GM12878 (cell line): ENCODE measurements at regions not wholly inside any gene's neighbourhood (a gene's known extent, or its start where the extent isn't known, plus 50 kb on each side); places are given as distances from the start of the nearest gene placed in this dataset.

ENCODE experiments used
- ATAC-seq: fragments of 200-7000 bp; cut with Tn5 transposase; 3 replicates; pipeline ENCODE4 v1.9.1; 2020; ENCODE audit warnings: mild to moderate bottlenecking, moderate library complexity
- BruUV-seq: library from RNA; stranded (reverse); fragments of 400-500 nt; replicated peaks from 2 replicates; lab custom pipeline; 2021; lab: Mats Ljungman, UMichigan
- CTCF ChIA-PET: fragments of 300-600 bp; sonication (Branson Sonifier 250); formaldehyde crosslinking; extraction: SDS; loops from one replicate; lab custom pipeline; 2021; ENCODE audit warnings: inconsistent platforms; lab: Yijun Ruan, JAX
- POLR2A ChIA-PET: fragments of 350-600 bp; formaldehyde crosslinking; extraction: SDS; loops from one replicate; lab custom pipeline; 2021; ENCODE audit warnings: inconsistent platforms; lab: Charles Lee
- RAD21 ChIA-PET: fragments of 300-600 bp; sonication (Branson Sonifier 250); formaldehyde crosslinking; loops from one replicate; lab custom pipeline; 2023; ENCODE audit warnings: antibody characterized with exemption; ENCODE audit not compliant: unreplicated experiment; lab: Charles Lee
- SMC1A ChIA-PET: fragments of 300-600 bp; sonication (Branson Sonifier 250); formaldehyde crosslinking; loops from one replicate; lab custom pipeline; 2023; ENCODE audit not compliant: unreplicated experiment, uncharacterized antibody; lab: Charles Lee
- DNase-seq: peaks from one replicate; pipeline ENCODE4 v3.0.0-alpha.2; 2011; ENCODE audit warnings: low read depth, low spot score
- FAIRE-seq: peaks from 3 replicates; lab custom pipeline; 2011; peaks lifted over from hg19 to GRCh38; lab: Jason Lieb, UNC
- H2AFZ ChIP-seq: 2 replicates; pipeline ENCODE4 v1.6.0; 2011; ENCODE audit warnings: low read depth, low read length, control low read depth; ENCODE audit not compliant: control insufficient read depth
- H3K27ac ChIP-seq: 2 replicates; pipeline ENCODE4 v1.5.1; 2011; ENCODE audit warnings: control low read depth; ENCODE audit not compliant: control insufficient read depth, insufficient read depth
- H3K27me3 ChIP-seq, 2 experiments: replicated peaks in 1 of 2; 2 replicates each; pipeline versions ENCODE4 v1.6.0 to v1.6.1; 2011; ENCODE audit warnings: low read length in 1 of 2; ENCODE audit not compliant: control insufficient read depth in 2 of 2, insufficient read depth in 2 of 2
- H3K36me3 ChIP-seq, 2 experiments: 2 replicates each; pipeline ENCODE4 v1.5.1; 2011; ENCODE audit warnings: low read length in 1 of 2; ENCODE audit not compliant: control insufficient read depth in 2 of 2, insufficient read depth in 2 of 2
- H3K4me1 ChIP-seq: 2 replicates; pipeline ENCODE4 v1.6.1; 2011; ENCODE audit warnings: mild to moderate bottlenecking, low read length, moderate library complexity, mixed read lengths; ENCODE audit not compliant: control insufficient read depth, insufficient read depth
- H3K4me2 ChIP-seq: 2 replicates; pipeline ENCODE4 v1.6.0; 2011; ENCODE audit warnings: control low read depth; ENCODE audit not compliant: control insufficient read depth, insufficient read depth
- H3K4me3 ChIP-seq: fragments of 200-600 bp; sonication (generic); 2 replicates; pipeline ENCODE4 v1.5.1; 2016
- H3K79me2 ChIP-seq: 2 replicates; pipeline ENCODE4 v1.6.0; 2011; ENCODE audit warnings: low read length; ENCODE audit not compliant: control insufficient read depth, insufficient read depth
- H3K9ac ChIP-seq: 2 replicates; pipeline ENCODE4 v1.8.0; 2011; ENCODE audit warnings: low read length, control low read depth, mixed read lengths; ENCODE audit not compliant: control insufficient read depth, insufficient read depth
- H3K9me3 ChIP-seq: replicated peaks from 3 replicates; pipeline ENCODE4 v1.5.1; 2011; ENCODE audit warnings: mild to moderate bottlenecking, low read length; ENCODE audit not compliant: control insufficient read depth, insufficient read depth
- H4K20me1 ChIP-seq: 2 replicates; pipeline ENCODE4 v1.6.0; 2011; ENCODE audit not compliant: control insufficient read depth, insufficient read depth
- ATF2 ChIP-seq: IDR thresholded peaks from 2 replicates; pipeline ENCODE4 v1.6.1; 2012; ENCODE audit warnings: low read length, inconsistent platforms
- JUNB ChIP-seq: IDR thresholded peaks from 2 replicates; pipeline ENCODE4 v1.6.1; 2016; ENCODE audit warnings: antibody characterized with exemption, mild to moderate bottlenecking
- KAT2A ChIP-seq: conservative IDR thresholded peaks from 2 replicates; pipeline ENCODE4 v1.6.1; 2011; ENCODE audit warnings: low read depth, low read length; ENCODE audit not compliant: control insufficient read depth
- LARP7 ChIP-seq: fragments of 450-650 bp; IDR thresholded peaks from 2 replicates; pipeline ENCODE4 v1.6.1; 2017; ENCODE audit warnings: mild to moderate bottlenecking
- MTA2 ChIP-seq: fragments of 450-650 bp; IDR thresholded peaks from 2 replicates; pipeline ENCODE4 v1.6.1; 2016; ENCODE audit warnings: low read depth, mild to moderate bottlenecking, moderate library complexity
- MTA3 ChIP-seq: IDR thresholded peaks from 2 replicates; pipeline ENCODE4 v1.6.1; 2012; ENCODE audit warnings: low read length, inconsistent platforms, borderline replicate concordance
- NR2C2 ChIP-seq: IDR thresholded peaks from 2 replicates; pipeline ENCODE4 v1.6.1; 2011; ENCODE audit warnings: borderline replicate concordance, low read depth; ENCODE audit not compliant: control insufficient read depth, insufficient read length
- POLR2A ChIP-seq: IDR thresholded peaks from 2 replicates; pipeline ENCODE4 v1.6.1; 2011; ENCODE audit warnings: low read depth, mild to moderate bottlenecking, low read length
- SKIL ChIP-seq: fragments of 450-650 bp; IDR thresholded peaks from 2 replicates; pipeline ENCODE4 v1.6.1; 2017; ENCODE audit warnings: mild to moderate bottlenecking, low read depth, inconsistent platforms; ENCODE audit not compliant: poor library complexity, severe bottlenecking
- SMAD5 ChIP-seq: IDR thresholded peaks from 2 replicates; pipeline ENCODE4 v1.6.1; 2016; ENCODE audit warnings: antibody characterized with exemption, low read depth
- TCF12 ChIP-seq: IDR thresholded peaks from 2 replicates; pipeline ENCODE4 v1.6.1; 2011; ENCODE audit warnings: low read depth, mild to moderate bottlenecking, low read length
- ZBTB4 ChIP-seq: fragments of 450-650 bp; formaldehyde crosslinking; IDR thresholded peaks from 2 replicates; pipeline ENCODE4 v1.4.0; 2022; ENCODE audit warnings: mild to moderate bottlenecking, moderate library complexity
- WGBS: methylation state at CpG from one replicate; pipeline ENCODE4 v1.1.6; 2016; ENCODE audit warnings: low lambda C conversion rate; ENCODE audit not compliant: insufficient replicate concordance, insufficient coverage; ENCODE audit errors: missing lambda C conversion rate; 5-methylcytosine and 5-hydroxymethylcytosine counted together
- in situ Hi-C: fragments of 300-500 bp; cut with MboI; formaldehyde crosslinking; loops from 9 replicates; pipeline ENCODE4 v1.14.3; 2018; ENCODE audit warnings: mixed read lengths
- intact Hi-C: fragments of 100-400 bp; cut with micrococcal nuclease; formaldehyde crosslinking; loops from one replicate; pipeline ENCODE4 v1.14.2; 2022; ENCODE audit not compliant: unreplicated experiment
- TF ChIP-seq, protein P1 (sequence below): fragments of 450-650 bp; formaldehyde crosslinking; IDR thresholded peaks from 2 replicates; pipeline ENCODE4 v1.5.0; 2022; ENCODE audit warnings: mild to moderate bottlenecking, missing genetic modification characterization

GRCh38 chr14:65360144-65360784 is 52.3 kb upstream of the FUT8 start:
- WGBS: 57% methylated on average over 2 of the region's 2 CpGs
- Histone ChIP-seq H4K20me1 (no peaks in the 10 kb centered on the region), H3K4me3 (no peak overlapping the region), H3K36me3 (no peaks in the 10 kb centered on the region), H3K4me1 (peaks cover 35% of the 10 kb centered on the region), H2AFZ (no peak overlapping the region), H3K27ac (no peak overlapping the region), H3K79me2 (no peaks in the 10 kb centered on the region; the same call in 1 of the 2 replicates), H3K9me3 (no peaks in the 10 kb centered on the region), H3K9ac (no peak overlapping the region), H3K27me3 (no peaks in the 10 kb centered on the region), H3K4me2 (no peak overlapping the region)
- ChIA-PET POLR2A (interaction anchor here (0.6 kb wide), 1 partner anchor 119 kb away, joined by 3 read pairs; no protein-coding TSS in a partner anchor), RAD21 (interaction anchor here (0.8 to 2.4 kb wide), 8 partner anchors 39 to 73 kb away, joined by 3 to 6 read pairs (median 5); no protein-coding TSS in a partner anchor), SMC1A (interaction anchor here (0.6 to 4.4 kb wide), 14 partner anchors 11 to 264 kb away, joined by 3 to 19 read pairs (median 4); no protein-coding TSS in a partner anchor), CTCF (interaction anchor here (0.6 to 3.3 kb wide), 17 partner anchors 8 to 77 kb away, joined by 3 to 12 read pairs (median 4); partner anchors contain the start of gene FUT8)
- BruUV-seq: no TSS peak
- intact Hi-C loops (no loop called here), in situ Hi-C loops (no loop called here)
- FAIRE-seq: no peak
- ATAC-seq: no peak
- no peak for DNase-seq
- TF ChIP-seq KAT2A (no peak), JUNB (no peak), NR2C2 (no peak), LARP7 (no peak), SKIL (no peak), ZBTB4 (CRISPR knock-in tag) (no peak), TCF12 (no peak), POLR2A (no peak), MTA2 (no peak), MTA3 (no peak), SMAD5 (no peak), ATF2 (no peak)
- TF ChIP-seq, protein P1, sequence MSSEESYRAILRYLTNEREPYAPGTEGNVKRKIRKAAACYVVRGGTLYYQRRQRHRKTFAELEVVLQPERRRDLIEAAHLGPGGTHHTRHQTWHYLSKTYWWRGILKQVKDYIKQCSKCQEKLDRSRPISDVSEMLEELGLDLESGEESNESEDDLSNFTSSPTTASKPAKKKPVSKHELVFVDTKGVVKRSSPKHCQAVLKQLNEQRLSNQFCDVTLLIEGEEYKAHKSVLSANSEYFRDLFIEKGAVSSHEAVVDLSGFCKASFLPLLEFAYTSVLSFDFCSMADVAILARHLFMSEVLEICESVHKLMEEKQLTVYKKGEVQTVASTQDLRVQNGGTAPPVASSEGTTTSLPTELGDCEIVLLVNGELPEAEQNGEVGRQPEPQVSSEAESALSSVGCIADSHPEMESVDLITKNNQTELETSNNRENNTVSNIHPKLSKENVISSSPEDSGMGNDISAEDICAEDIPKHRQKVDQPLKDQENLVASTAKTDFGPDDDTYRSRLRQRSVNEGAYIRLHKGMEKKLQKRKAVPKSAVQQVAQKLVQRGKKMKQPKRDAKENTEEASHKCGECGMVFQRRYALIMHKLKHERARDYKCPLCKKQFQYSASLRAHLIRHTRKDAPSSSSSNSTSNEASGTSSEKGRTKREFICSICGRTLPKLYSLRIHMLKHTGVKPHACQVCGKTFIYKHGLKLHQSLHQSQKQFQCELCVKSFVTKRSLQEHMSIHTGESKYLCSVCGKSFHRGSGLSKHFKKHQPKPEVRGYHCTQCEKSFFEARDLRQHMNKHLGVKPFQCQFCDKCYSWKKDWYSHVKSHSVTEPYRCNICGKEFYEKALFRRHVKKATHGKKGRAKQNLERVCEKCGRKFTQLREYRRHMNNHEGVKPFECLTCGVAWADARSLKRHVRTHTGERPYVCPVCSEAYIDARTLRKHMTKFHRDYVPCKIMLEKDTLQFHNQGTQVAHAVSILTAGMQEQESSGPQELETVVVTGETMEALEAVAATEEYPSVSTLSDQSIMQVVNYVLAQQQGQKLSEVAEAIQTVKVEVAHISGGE (CRISPR knock-in tag): no peak
